CD4-positive, CD25-positive, alpha-beta regulatory T cell (primary cell): ENCODE measurements at regions not wholly inside any gene's neighbourhood (a gene's known extent, or its start where the extent isn't known, plus 50 kb on each side); places are given as distances from the start of the nearest gene placed in this dataset.
A peak's percentile ranks its signal among the peaks of the same experiment; 100 is the strongest.

Experiments
- ATAC-seq, 2 donors: fragments of 150-1000 bp; cut with Tn5 transposase; one replicate each; pipeline ENCODE4 v1.10.0; 2021; ENCODE audit warnings: low read depth in 2 of 2, moderate number of reproducible peaks in 2 of 2, moderate library complexity in 1 of 2
- DNase-seq, 3 donors: peaks; one replicate each; pipeline versions ENCODE4 v3.0.0 to v3.0.0-alpha.2; 2012 to 2022; ENCODE audit warnings: mixed read lengths in 1 of 3
- H3K27ac ChIP-seq: one replicate; pipeline ENCODE4 v1.7.0; 2013; ENCODE audit warnings: mild to moderate bottlenecking, low read length; ENCODE audit not compliant: insufficient read depth, poor library complexity, severe bottlenecking
- H3K27me3 ChIP-seq: one replicate; pipeline ENCODE4 v1.7.0; 2013; ENCODE audit warnings: low read length; ENCODE audit not compliant: control insufficient read depth, insufficient read depth
- H3K36me3 ChIP-seq: one replicate; pipeline ENCODE4 v1.7.0; 2013; ENCODE audit warnings: mild to moderate bottlenecking, low read length, moderate library complexity; ENCODE audit not compliant: control insufficient read depth, insufficient read depth
- H3K4me1 ChIP-seq: 2 replicates; pipeline ENCODE4 v1.7.0; 2013; ENCODE audit warnings: mild to moderate bottlenecking, low read length; ENCODE audit not compliant: insufficient read depth, control insufficient read depth, poor library complexity, severe bottlenecking
- H3K4me3 ChIP-seq: one replicate; pipeline ENCODE4 v1.7.0; 2013; ENCODE audit warnings: low read depth, mild to moderate bottlenecking, low read length, moderate library complexity
- H3K9me3 ChIP-seq, 2 experiments: 1 replicate in 1 of 2; 2 replicates in 1 of 2; pipeline ENCODE4 v1.7.0; 2013; ENCODE audit warnings: low read length in 2 of 2, mild to moderate bottlenecking in 1 of 2, moderate library complexity in 1 of 2; ENCODE audit not compliant: control insufficient read depth in 2 of 2
- H3K27ac Mint-ChIP-seq, 3 donors: one replicate each; pipeline ENCODE4 v1.8.0; 2020 to 2022; ENCODE audit warnings: mild to moderate bottlenecking in 3 of 3, mixed read lengths in 3 of 3, moderate library complexity in 2 of 3
- H3K27me3 Mint-ChIP-seq: one replicate; pipeline ENCODE4 v1.8.0; 2022; ENCODE audit warnings: mild to moderate bottlenecking, mixed read lengths
- H3K36me3 Mint-ChIP-seq: one replicate; pipeline ENCODE4 v1.8.0; 2020; ENCODE audit warnings: mixed read lengths
- H3K4me1 Mint-ChIP-seq, 4 donors: one replicate each; pipeline ENCODE4 v1.8.0; 2020 to 2022; ENCODE audit warnings: mixed read lengths in 4 of 4, mild to moderate bottlenecking in 1 of 4
- H3K4me3 Mint-ChIP-seq, 4 donors: one replicate each; pipeline ENCODE4 v1.8.0; 2020 to 2022; ENCODE audit warnings: mild to moderate bottlenecking in 4 of 4, mixed read lengths in 4 of 4, moderate library complexity in 3 of 4
- H3K9me3 Mint-ChIP-seq, 7 donors: one replicate each; pipeline ENCODE4 v1.8.0; 2020 to 2022; ENCODE audit warnings: mixed read lengths in 7 of 7, mild to moderate bottlenecking in 3 of 7, moderate library complexity in 2 of 7

DNA sequence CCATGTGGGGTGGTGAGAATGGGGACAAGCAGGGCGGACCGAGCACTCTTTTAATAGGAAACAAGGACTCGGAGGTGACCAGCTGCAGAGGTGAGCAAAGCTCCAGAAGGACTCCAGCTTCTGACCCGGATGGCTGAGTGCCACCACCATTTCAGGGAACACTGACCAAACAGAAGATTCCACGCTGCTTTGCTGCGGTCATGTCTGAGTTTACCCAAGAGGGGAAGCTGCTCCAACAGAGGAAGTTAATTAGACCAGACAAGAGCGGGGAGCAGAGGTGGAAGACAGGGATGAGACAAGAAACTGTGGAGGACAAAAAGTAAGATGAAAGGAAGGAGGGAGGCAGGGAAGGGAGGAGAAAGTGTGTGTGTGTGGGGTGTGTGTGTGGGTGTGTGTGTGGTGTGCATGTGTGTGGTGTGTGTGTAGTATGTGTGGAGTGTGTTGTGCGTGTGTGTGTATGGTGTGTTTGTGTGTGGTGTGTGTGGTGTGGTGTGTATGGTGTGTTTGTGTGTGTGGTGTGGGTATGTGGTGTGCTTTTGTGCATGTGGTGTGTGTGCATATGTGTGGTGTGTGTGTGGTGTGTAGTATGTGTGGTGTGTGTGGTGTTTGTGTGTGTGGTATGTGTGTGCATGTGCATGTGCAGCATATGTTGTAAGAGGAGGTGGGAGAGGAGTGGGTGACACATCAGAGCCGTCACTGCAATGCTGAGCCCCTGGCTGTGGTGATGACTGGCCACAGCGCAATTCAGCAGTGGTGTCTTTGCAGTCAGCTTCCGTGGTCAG, 82.2 kb upstream of the AKIP1 start:
- Histone ChIP-seq H3K27me3 (peaks cover 3% of the 10 kb centered on the region), H3K9me3 (no peaks in the 10 kb centered on the region), H3K27ac (no peak overlapping the region), H3K4me3 (no peak overlapping the region), H3K36me3 (no peaks in the 10 kb centered on the region), H3K4me1 (no peaks in the 10 kb centered on the region)
- Mint-ChIP-seq H3K27ac (no peak overlapping the region), H3K9me3 (peaks cover 0 to 2% (median 0%) of the 10 kb centered on the region in 7 donors), H3K4me1 (no peaks in the 10 kb centered on the region), H3K36me3 (no peaks in the 10 kb centered on the region), H3K27me3 (peaks cover 4% of the 10 kb centered on the region), H3K4me3 (no peak overlapping the region)
- no peak for ATAC-seq
- no peak for DNase-seq

DNA sequence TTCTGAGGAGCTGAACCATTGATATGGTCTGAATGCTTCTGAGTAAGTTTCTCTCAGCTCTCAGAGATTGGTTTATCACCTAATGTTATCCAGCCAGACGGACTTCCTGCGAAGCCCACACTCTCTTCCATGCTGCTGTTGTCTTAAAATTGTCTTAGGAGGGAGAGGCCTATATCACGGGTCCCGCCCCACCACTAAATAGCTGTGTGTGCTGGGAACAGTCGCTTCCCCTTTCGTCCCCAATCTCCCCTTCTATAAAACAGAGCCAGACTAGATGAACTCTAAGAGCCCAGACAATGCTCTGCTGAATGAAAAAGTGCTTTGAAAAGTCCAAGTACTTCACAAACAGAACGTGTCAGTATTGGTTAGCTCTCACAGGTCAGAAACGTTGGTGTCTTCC, 81.4 kb upstream of the AKIP1 start:
- no peak overlapping the region for H3K27ac Mint-ChIP-seq
- peaks cover 3% of the 10 kb centered on the region for H3K27me3 ChIP-seq
- no peaks in the 10 kb centered on the region for H3K4me1 ChIP-seq
- no peaks in the 10 kb centered on the region for H3K36me3 ChIP-seq
- H3K9me3 Mint-ChIP-seq: no peaks in the 10 kb centered on the region
- ATAC-seq: no peak
- H3K9me3 ChIP-seq: no peaks in the 10 kb centered on the region
- peaks cover 8% of the 10 kb centered on the region for H3K27me3 Mint-ChIP-seq
- no peak overlapping the region for H3K4me3 ChIP-seq
- no peaks in the 10 kb centered on the region for H3K36me3 Mint-ChIP-seq
- H3K27ac ChIP-seq: no peak overlapping the region
- no peaks in the 10 kb centered on the region for H3K4me1 Mint-ChIP-seq
- no peak for DNase-seq
- H3K4me3 Mint-ChIP-seq: no peak overlapping the region

DNA sequence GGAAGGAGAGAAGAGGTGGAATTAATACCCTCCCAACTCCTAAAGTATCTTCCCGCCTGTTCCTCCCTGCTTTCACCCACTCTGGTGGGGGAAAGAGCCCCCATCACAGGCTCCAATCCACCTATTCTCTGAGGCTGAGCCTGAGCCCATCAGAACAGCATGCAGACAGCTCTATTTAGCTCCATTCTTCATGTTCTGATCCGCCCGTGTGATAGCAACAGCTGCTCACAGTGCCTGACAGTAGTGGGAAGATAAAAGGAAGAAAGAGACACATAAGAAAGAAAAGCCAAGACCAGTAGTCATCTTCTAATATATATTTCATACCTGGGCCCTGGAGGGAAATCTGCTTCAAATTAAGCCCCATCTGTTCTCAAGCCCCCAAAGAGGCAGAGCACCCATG, 80.3 kb upstream of the AKIP1 start:
- DNase-seq: no peak
- Histone ChIP-seq H3K4me1 (no peaks in the 10 kb centered on the region), H3K27me3 (peaks cover 3% of the 10 kb centered on the region), H3K4me3 (no peak overlapping the region), H3K27ac (no peak overlapping the region), H3K36me3 (no peaks in the 10 kb centered on the region), H3K9me3 (no peaks in the 10 kb centered on the region)
- H3K27me3 Mint-ChIP-seq: peaks cover 9% of the 10 kb centered on the region
- no peak overlapping the region for H3K4me3 Mint-ChIP-seq
- no peaks in the 10 kb centered on the region for H3K9me3 Mint-ChIP-seq
- no peaks in the 10 kb centered on the region for H3K36me3 Mint-ChIP-seq
- H3K27ac Mint-ChIP-seq: no peak overlapping the region
- no peaks in the 10 kb centered on the region for H3K4me1 Mint-ChIP-seq
- no peak for ATAC-seq

DNA sequence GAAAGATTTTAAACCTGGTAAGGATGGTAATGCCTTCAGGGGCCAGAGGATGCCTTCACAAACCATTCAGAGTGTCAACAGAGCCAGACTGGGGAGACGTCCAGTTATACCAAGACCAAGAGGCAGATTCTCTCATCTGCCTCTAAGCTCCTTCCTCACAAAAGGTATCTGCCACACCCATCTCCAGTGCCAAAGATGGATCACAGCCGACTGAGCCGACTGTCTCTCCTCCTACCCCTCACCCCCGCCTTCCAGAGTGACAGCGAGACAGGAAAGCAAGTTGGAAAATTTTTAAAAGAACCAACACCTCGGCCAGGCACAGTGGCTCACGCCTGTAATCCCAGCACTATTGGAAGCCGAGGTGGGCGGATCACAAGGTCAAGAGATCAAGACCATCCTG, 79.1 kb upstream of the AKIP1 start:
- H3K27me3 Mint-ChIP-seq: peaks cover 9% of the 10 kb centered on the region
- ATAC-seq (no peak), DNase-seq (no peak)
- no peaks in the 10 kb centered on the region for H3K4me1 Mint-ChIP-seq
- no peak overlapping the region for H3K4me3 ChIP-seq
- no peak overlapping the region for H3K4me3 Mint-ChIP-seq
- H3K9me3 ChIP-seq: no peaks in the 10 kb centered on the region
- H3K27me3 ChIP-seq: peaks cover under 1% of the 10 kb centered on the region
- H3K36me3 ChIP-seq: no peaks in the 10 kb centered on the region
- no peak overlapping the region for H3K27ac Mint-ChIP-seq
- no peaks in the 10 kb centered on the region for H3K4me1 ChIP-seq
- H3K9me3 Mint-ChIP-seq: no peaks in the 10 kb centered on the region
- no peak overlapping the region for H3K27ac ChIP-seq
- no peaks in the 10 kb centered on the region for H3K36me3 Mint-ChIP-seq

DNA sequence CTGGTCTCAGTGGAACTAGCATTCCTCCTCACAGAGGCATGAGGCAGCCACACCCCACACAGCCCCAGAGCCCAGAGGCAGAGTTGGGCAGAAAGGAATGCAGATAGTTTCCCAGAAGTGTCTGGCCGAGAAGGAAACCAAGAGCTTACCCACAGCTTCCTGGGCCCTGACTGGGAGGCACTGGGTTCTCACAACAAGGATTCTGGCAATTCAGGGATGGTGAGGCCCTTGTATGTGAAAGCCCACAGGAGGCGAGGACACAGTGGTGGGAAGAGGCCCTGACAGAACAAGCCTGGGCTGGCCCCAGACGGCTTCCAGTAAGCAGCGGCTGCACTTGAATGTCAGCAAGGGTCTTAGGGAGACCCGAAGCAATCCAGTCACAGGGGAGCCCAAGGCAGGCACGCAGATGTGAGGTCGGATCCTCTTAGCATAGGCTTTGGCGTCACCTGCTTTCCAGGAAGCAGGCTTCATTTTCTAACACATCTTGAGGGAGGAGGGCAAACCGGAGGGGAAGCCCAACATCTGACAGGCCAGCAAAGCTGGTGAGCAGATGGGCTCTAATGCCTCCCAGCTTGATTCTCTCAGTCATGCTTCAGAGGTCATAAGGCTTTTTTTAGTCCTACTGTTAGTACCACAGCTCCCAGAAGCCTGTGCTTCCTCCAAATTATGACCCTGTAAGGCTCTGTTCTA, 78.3 kb upstream of the AKIP1 start:
- H3K4me3 Mint-ChIP-seq: no peak overlapping the region
- H3K9me3 ChIP-seq: no peaks in the 10 kb centered on the region

DNA sequence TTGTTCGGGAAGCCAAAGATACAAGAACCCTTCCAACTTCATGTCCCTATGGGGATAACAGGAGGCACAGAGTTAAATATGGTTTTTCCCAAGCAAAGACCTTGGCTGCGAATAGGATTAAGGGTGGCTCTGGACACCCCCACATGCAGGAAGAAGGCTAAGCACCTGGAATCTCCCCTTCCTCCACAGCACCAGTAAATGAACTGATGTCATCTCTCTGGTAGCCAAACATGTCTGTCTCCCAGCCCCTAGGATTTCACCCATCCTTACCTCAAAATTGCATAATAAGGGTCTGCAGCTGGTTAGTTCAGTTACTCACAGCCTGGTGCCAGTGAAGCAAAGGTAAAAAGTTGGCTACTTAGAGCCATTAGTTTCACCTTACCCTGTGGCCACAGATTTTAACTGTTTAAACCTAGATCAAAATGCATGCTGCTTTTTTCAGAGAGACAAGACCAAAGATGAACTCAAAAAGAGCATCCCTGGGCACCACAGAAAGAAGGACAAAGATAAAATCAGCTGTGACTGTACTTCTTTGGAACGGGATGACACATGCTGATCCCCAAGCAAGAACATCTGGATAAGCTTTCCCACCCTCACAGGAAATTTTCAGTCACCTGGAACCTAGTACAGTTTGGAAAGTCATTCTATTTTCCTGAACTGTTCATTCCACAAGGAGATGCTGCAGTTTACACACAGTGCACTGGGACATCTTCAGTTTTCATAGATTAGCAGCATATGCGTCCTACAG, 77.2 kb upstream of the AKIP1 start:
- H3K4me1 Mint-ChIP-seq: no peaks in the 10 kb centered on the region
- no peaks in the 10 kb centered on the region for H3K4me1 ChIP-seq
- H3K27me3 Mint-ChIP-seq: peaks cover 15% of the 10 kb centered on the region
- H3K27ac ChIP-seq: no peak overlapping the region
- no peaks in the 10 kb centered on the region for H3K9me3 ChIP-seq
- no peaks in the 10 kb centered on the region for H3K36me3 ChIP-seq
- no peak overlapping the region for H3K27ac Mint-ChIP-seq
- no peak for ATAC-seq
- H3K4me3 ChIP-seq: no peak overlapping the region
- no peaks in the 10 kb centered on the region for H3K27me3 ChIP-seq
- no peaks in the 10 kb centered on the region for H3K9me3 Mint-ChIP-seq
- DNase-seq: no peak
- H3K4me3 Mint-ChIP-seq: no peak overlapping the region
- no peaks in the 10 kb centered on the region for H3K36me3 Mint-ChIP-seq

More for the DNA sequence above, 78.3 kb upstream of the AKIP1 start:
- Histone ChIP-seq H3K4me1 (no peaks in the 10 kb centered on the region), H3K36me3 (no peaks in the 10 kb centered on the region), H3K4me3 (no peak overlapping the region), H3K27me3 (no peaks in the 10 kb centered on the region), H3K27ac (no peak overlapping the region)
- ATAC-seq (peak in 1 of 2 donors; percentile 25), DNase-seq (peak in 1 of 3 donors; percentile 69)
- H3K27me3 Mint-ChIP-seq: peaks cover 10% of the 10 kb centered on the region
- H3K36me3 Mint-ChIP-seq: no peaks in the 10 kb centered on the region
- H3K27ac Mint-ChIP-seq: no peak overlapping the region
- no peaks in the 10 kb centered on the region for H3K4me1 Mint-ChIP-seq
- no peaks in the 10 kb centered on the region for H3K9me3 Mint-ChIP-seq

DNA sequence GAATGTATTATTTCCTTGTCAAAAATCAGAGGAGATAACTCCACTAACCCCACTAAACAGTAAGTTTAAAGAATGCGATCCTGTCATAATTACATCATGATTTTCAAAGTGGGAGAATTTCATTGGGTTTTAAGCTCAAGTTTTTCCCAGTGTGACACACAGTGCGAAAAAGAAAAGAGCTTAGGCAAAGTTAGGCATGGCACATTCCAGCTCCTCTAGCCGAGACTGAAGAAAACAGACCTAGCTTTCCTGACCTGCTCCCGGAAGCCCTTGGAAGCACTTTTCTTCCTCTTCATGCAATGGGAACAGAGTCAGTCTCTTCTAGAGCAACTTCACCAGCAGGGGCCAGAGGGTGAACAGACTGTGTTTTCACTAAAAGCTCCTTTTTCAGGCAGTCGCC, 76.6 kb upstream of the AKIP1 start:
- Mint-ChIP-seq H3K4me1 (no peaks in the 10 kb centered on the region), H3K27me3 (peaks cover 15% of the 10 kb centered on the region), H3K4me3 (no peak overlapping the region), H3K27ac (no peak overlapping the region), H3K36me3 (no peaks in the 10 kb centered on the region), H3K9me3 (no peaks in the 10 kb centered on the region)
- no peak overlapping the region for H3K27ac ChIP-seq
- ATAC-seq (no peak), DNase-seq (no peak)
- no peaks in the 10 kb centered on the region for H3K4me1 ChIP-seq
- H3K36me3 ChIP-seq: no peaks in the 10 kb centered on the region
- H3K27me3 ChIP-seq: no peaks in the 10 kb centered on the region
- H3K4me3 ChIP-seq: no peak overlapping the region
- no peaks in the 10 kb centered on the region for H3K9me3 ChIP-seq
